Small intestine (tissue), 7 donors: ENCODE measurements at regions not wholly inside any gene's neighbourhood (a gene's known extent, or its start where the extent isn't known, plus 50 kb on each side); places are given as distances from the start of the nearest gene placed in this dataset.

Experiments
- DNase-seq, 2 donors: peaks; one replicate each; pipeline versions ENCODE4 v3.0.0 to v3.0.0-alpha.2; 2013
- FAIRE-seq: peaks from 2 replicates; lab custom pipeline; 2012; peaks lifted over from hg19 to GRCh38; lab: Jason Lieb, UNC
- H3K27ac ChIP-seq, 3 donors: one replicate each; pipeline ENCODE4 v1.5.1; 2013; ENCODE audit warnings: low read length in 2 of 3, mild to moderate bottlenecking in 2 of 3, control low read depth in 1 of 3, inconsistent platforms in 1 of 3, low read depth in 1 of 3, moderate library complexity in 1 of 3
- H3K27me3 ChIP-seq, 3 donors: one replicate each; pipeline ENCODE4 v1.6.1; 2013; ENCODE audit warnings: low read length in 3 of 3, inconsistent platforms in 1 of 3; ENCODE audit not compliant: control insufficient read depth in 3 of 3, insufficient read depth in 3 of 3
- H3K36me3 ChIP-seq, 3 donors: one replicate each; pipeline ENCODE4 v1.6.1; 2013; ENCODE audit warnings: low read length in 3 of 3, inconsistent platforms in 1 of 3, low read depth in 1 of 3, mild to moderate bottlenecking in 1 of 3, moderate library complexity in 1 of 3; ENCODE audit not compliant: control insufficient read depth in 3 of 3, insufficient read depth in 2 of 3
- H3K4me1 ChIP-seq, 3 donors: one replicate each; pipeline ENCODE4 v1.6.1; 2013; ENCODE audit warnings: low read length in 2 of 3, inconsistent platforms in 1 of 3, low read depth in 1 of 3, mild to moderate bottlenecking in 1 of 3, moderate library complexity in 1 of 3; ENCODE audit not compliant: control insufficient read depth in 3 of 3, insufficient read depth in 2 of 3
- H3K4me3 ChIP-seq, 3 donors: one replicate each; pipeline ENCODE4 v1.5.1; 2013; ENCODE audit warnings: low read length in 3 of 3, control low read depth in 1 of 3, inconsistent platforms in 1 of 3, low read depth in 1 of 3, mild to moderate bottlenecking in 1 of 3, moderate library complexity in 1 of 3
- H3K9me3 ChIP-seq, 2 donors: one replicate each; pipeline ENCODE4 v1.6.1; 2013; ENCODE audit warnings: low read depth in 1 of 2, low read length in 1 of 2; ENCODE audit not compliant: control insufficient read depth in 2 of 2, insufficient read depth in 1 of 2
- WGBS, 3 donors: extraction: QIAGEN DNeasy Blood & Tissue Kit; methylation state at CpG; one replicate each; pipeline ENCODE4 v1.1.7; 2013; 5-methylcytosine and 5-hydroxymethylcytosine counted together
- donor health status: healthy with polysubstance abuse.
- donor health status: control.
- donor health status: control.
- donor health status: Bipolar disorder and iron deficiency.
- donor health status: healthy.

- Histone ChIP-seq H3K4me3 (no peak overlapping the region), H3K27me3 (no peaks in the 10 kb centered on the region), H3K9me3 (no peaks in the 10 kb centered on the region), H3K4me1 (no peaks in the 10 kb centered on the region), H3K36me3 (no peaks in the 10 kb centered on the region), H3K27ac (no peak overlapping the region)
- FAIRE-seq (no peak), DNase-seq (no peak)
- WGBS, 3 donors: 97 to 100% (median 97%) methylated on average over 1 of the region's 1 CpG
Measured at GRCh38 chr5:67481362-67481761, 284.8 kb upstream of the CD180 start.

GRCh38 chr5:67478337-67478736 lies 281.7 kb upstream of the CD180 start:
- Histone ChIP-seq H3K27ac (no peak overlapping the region), H3K4me1 (no peaks in the 10 kb centered on the region), H3K27me3 (no peaks in the 10 kb centered on the region), H3K4me3 (no peak overlapping the region), H3K9me3 (no peaks in the 10 kb centered on the region), H3K36me3 (no peaks in the 10 kb centered on the region)
- no peak for DNase-seq
- 80 to 88% (median 84%) methylated on average over 2 of the region's 2 CpGs for WGBS, 3 donors
- no peak for FAIRE-seq

GRCh38 chr5:67476995-67477394 lies 280.4 kb upstream of the CD180 start:
- no peak overlapping the region for H3K4me3 ChIP-seq
- H3K27me3 ChIP-seq: no peaks in the 10 kb centered on the region
- H3K4me1 ChIP-seq: no peaks in the 10 kb centered on the region
- no peak for FAIRE-seq
- no peak for DNase-seq
- H3K27ac ChIP-seq: no peak overlapping the region
- H3K9me3 ChIP-seq: no peaks in the 10 kb centered on the region
- no peaks in the 10 kb centered on the region for H3K36me3 ChIP-seq
- WGBS, 3 donors: 95 to 100% (median 97%) methylated on average over 1 of the region's 1 CpG

- H3K27ac ChIP-seq: no peak overlapping the region
- no peak overlapping the region for H3K4me3 ChIP-seq
Measured at GRCh38 chr5:67476531-67476930, 279.9 kb upstream of the CD180 start.

GRCh38 chr5:67475489-67475888 lies 278.9 kb upstream of the CD180 start:
- Histone ChIP-seq H3K4me1 (no peaks in the 10 kb centered on the region), H3K4me3 (no peak overlapping the region), H3K27me3 (no peaks in the 10 kb centered on the region), H3K27ac (no peak overlapping the region), H3K9me3 (no peaks in the 10 kb centered on the region), H3K36me3 (no peaks in the 10 kb centered on the region)
- DNase-seq: no peak
- no peak for FAIRE-seq
- 72 to 94% (median 91%) methylated on average over 6 of the region's 6 CpGs for WGBS, 3 donors

More at GRCh38 chr5:67476531-67476930, 279.9 kb upstream of the CD180 start:
- Histone ChIP-seq H3K9me3 (no peaks in the 10 kb centered on the region), H3K4me1 (no peaks in the 10 kb centered on the region), H3K27me3 (no peaks in the 10 kb centered on the region), H3K36me3 (no peaks in the 10 kb centered on the region)
- 74 to 84% (median 76%) methylated on average over 3 of the region's 3 CpGs for WGBS, 3 donors
- FAIRE-seq: no peak
- no peak for DNase-seq

- no peaks in the 10 kb centered on the region for H3K27me3 ChIP-seq
- H3K4me3 ChIP-seq: no peak overlapping the region
- WGBS, 3 donors: 79 to 87% (median 85%) methylated on average over 8 of the region's 8 CpGs
- no peak for FAIRE-seq
- no peak overlapping the region for H3K27ac ChIP-seq
- no peaks in the 10 kb centered on the region for H3K36me3 ChIP-seq
- H3K4me1 ChIP-seq: no peaks in the 10 kb centered on the region
- no peaks in the 10 kb centered on the region for H3K9me3 ChIP-seq
- DNase-seq: no peak
Measured at GRCh38 chr5:67474597-67475238, 278.1 kb upstream of the CD180 start.

- no peak overlapping the region for H3K4me3 ChIP-seq
- 73 to 90% (median 77%) methylated on average over 1 of the region's 1 CpG for WGBS, 3 donors
- H3K4me1 ChIP-seq: no peaks in the 10 kb centered on the region
- H3K27me3 ChIP-seq: no peaks in the 10 kb centered on the region
- DNase-seq: no peak
- no peak for FAIRE-seq
- no peaks in the 10 kb centered on the region for H3K36me3 ChIP-seq
- no peak overlapping the region for H3K27ac ChIP-seq
- no peaks in the 10 kb centered on the region for H3K9me3 ChIP-seq
Measured at GRCh38 chr5:67467110-67467509, 270.5 kb upstream of the CD180 start.

- no peak for FAIRE-seq
- Histone ChIP-seq H3K36me3 (no peaks in the 10 kb centered on the region), H3K4me1 (no peaks in the 10 kb centered on the region), H3K4me3 (no peak overlapping the region), H3K27me3 (no peaks in the 10 kb centered on the region), H3K27ac (no peak overlapping the region), H3K9me3 (no peaks in the 10 kb centered on the region)
- DNase-seq: no peak
Measured at GRCh38 chr5:67465537-67466207, 269.1 kb upstream of the CD180 start.

GRCh38 chr5:67462147-67462546 lies 265.5 kb upstream of the CD180 start:
- 97 to 99% (median 97%) methylated on average over 1 of the region's 1 CpG for WGBS, 3 donors
- Histone ChIP-seq H3K27me3 (no peaks in the 10 kb centered on the region), H3K4me3 (no peak overlapping the region), H3K9me3 (no peaks in the 10 kb centered on the region), H3K27ac (no peak overlapping the region), H3K36me3 (no peaks in the 10 kb centered on the region), H3K4me1 (no peaks in the 10 kb centered on the region)
- FAIRE-seq (no peak), DNase-seq (no peak)
